ENCODE measurements at regions not wholly inside any gene's neighbourhood (a gene's known extent, or its start where the extent isn't known, plus 50 kb on each side); places are given as distances from the start of the nearest gene placed in this dataset.

- Histone ChIP-seq H3K4me3 (ENCODE audit: low read length) (no peak overlapping the region), H3K79me2 (ENCODE audit: low read length) (no peaks in the 10 kb centered on the region), H3K4me1 (ENCODE audit: low read length) (no peaks in the 10 kb centered on the region), H2AFZ (ENCODE audit: low read depth, low read length) (no peak overlapping the region), H3K9me3 (ENCODE audit: insufficient read depth, low read length) (no peaks in the 10 kb centered on the region), H3K36me3 (replicated peaks; ENCODE audit: low read depth, low read length) (no peaks in the 10 kb centered on the region), H3K9ac (ENCODE audit: low read length) (no peak overlapping the region), H3K4me2 (ENCODE audit: low read length) (no peak overlapping the region), H3K27me3 (ENCODE audit: low read depth, low read length) (no peaks in the 10 kb centered on the region), H3K27ac (ENCODE audit: low read length) (no peak overlapping the region), H4K20me1 (ENCODE audit: insufficient read depth, low read length) (no peaks in the 10 kb centered on the region)
- no peak for TF ChIP-seq CTCF (IDR thresholded peaks at IDR 0.05; ENCODE audit: low read depth, low read length)
- no peak for TF ChIP-seq EZH2phosphoT487 (IDR thresholded peaks at IDR 0.05; ENCODE audit: low read depth)
These were observed 412.3 kb upstream of the SLITRK1 start for GRCh38 chr13:84294576-84294975.

- Histone ChIP-seq H3K4me2 (ENCODE audit: low read length) (no peak overlapping the region), H2AFZ (ENCODE audit: low read depth, low read length) (no peak overlapping the region), H3K36me3 (replicated peaks; ENCODE audit: low read depth, low read length) (no peaks in the 10 kb centered on the region), H3K27ac (ENCODE audit: low read length) (no peak overlapping the region), H3K27me3 (ENCODE audit: low read depth, low read length) (no peaks in the 10 kb centered on the region), H3K4me1 (ENCODE audit: low read length) (no peaks in the 10 kb centered on the region), H3K79me2 (ENCODE audit: low read length) (no peaks in the 10 kb centered on the region), H4K20me1 (ENCODE audit: insufficient read depth, low read length) (no peaks in the 10 kb centered on the region), H3K9ac (ENCODE audit: low read length) (no peak overlapping the region), H3K4me3 (ENCODE audit: low read length) (no peak overlapping the region), H3K9me3 (ENCODE audit: insufficient read depth, low read length) (no peaks in the 10 kb centered on the region)
- TF ChIP-seq CTCF (IDR thresholded peaks at IDR 0.05; ENCODE audit: low read depth, low read length): no peak
- TF ChIP-seq EZH2phosphoT487 (IDR thresholded peaks at IDR 0.05; ENCODE audit: low read depth): no peak
These were observed 408.1 kb upstream of the SLITRK1 start for GRCh38 chr13:84290386-84290785.

GRCh38 chr13:84279166-84279565, 396.9 kb upstream of the SLITRK1 start:
- Histone ChIP-seq H3K79me2 (ENCODE audit: low read length) (no peaks in the 10 kb centered on the region), H3K36me3 (replicated peaks; ENCODE audit: low read depth, low read length) (no peaks in the 10 kb centered on the region), H3K4me3 (ENCODE audit: low read length) (no peak overlapping the region), H2AFZ (ENCODE audit: low read depth, low read length) (no peak overlapping the region), H3K4me1 (ENCODE audit: low read length) (no peaks in the 10 kb centered on the region), H3K9me3 (ENCODE audit: insufficient read depth, low read length) (no peaks in the 10 kb centered on the region), H4K20me1 (ENCODE audit: insufficient read depth, low read length) (no peaks in the 10 kb centered on the region), H3K27me3 (ENCODE audit: low read depth, low read length) (no peaks in the 10 kb centered on the region), H3K9ac (ENCODE audit: low read length) (no peak overlapping the region), H3K4me2 (ENCODE audit: low read length) (no peak overlapping the region), H3K27ac (ENCODE audit: low read length) (no peak overlapping the region)
- no peak for TF ChIP-seq CTCF (IDR thresholded peaks at IDR 0.05; ENCODE audit: low read depth, low read length)
- no peak for TF ChIP-seq EZH2phosphoT487 (IDR thresholded peaks at IDR 0.05; ENCODE audit: low read depth)

- Histone ChIP-seq H3K4me1 (ENCODE audit: low read length) (no peaks in the 10 kb centered on the region), H3K27ac (ENCODE audit: low read length) (no peak overlapping the region), H3K79me2 (ENCODE audit: low read length) (no peaks in the 10 kb centered on the region), H3K36me3 (replicated peaks; ENCODE audit: low read depth, low read length) (no peaks in the 10 kb centered on the region), H3K4me3 (ENCODE audit: low read length) (no peak overlapping the region), H3K4me2 (ENCODE audit: low read length) (no peak overlapping the region), H2AFZ (ENCODE audit: low read depth, low read length) (no peak overlapping the region), H3K27me3 (ENCODE audit: low read depth, low read length) (no peaks in the 10 kb centered on the region), H3K9ac (ENCODE audit: low read length) (no peak overlapping the region), H3K9me3 (ENCODE audit: insufficient read depth, low read length) (no peaks in the 10 kb centered on the region), H4K20me1 (ENCODE audit: insufficient read depth, low read length) (no peaks in the 10 kb centered on the region)
- TF ChIP-seq CTCF (IDR thresholded peaks at IDR 0.05; ENCODE audit: low read depth, low read length) (no peak), EZH2phosphoT487 (IDR thresholded peaks at IDR 0.05; ENCODE audit: low read depth) (no peak)
These were observed 390.7 kb upstream of the SLITRK1 start for GRCh38 chr13:84272877-84273562.
